Right lobe of liver (tissue), 4 donors: ENCODE measurements at regions not wholly inside any gene's neighbourhood (a gene's known extent, or its start where the extent isn't known, plus 50 kb on each side); places are given as distances from the start of the nearest gene placed in this dataset.

Source experiments
- CTCF ChIP-seq, 4 donors: fragments of 200-600 bp in 3 of 4; fragments of 450-650 bp in 1 of 4; IDR thresholded peaks; one replicate each; pipeline versions ENCODE4 v1.5.1 to v1.8.0; 2016 to 2022; ENCODE audit warnings: antibody characterized with exemption in 4 of 4, mild to moderate bottlenecking in 2 of 4
- POLR2A ChIP-seq: fragments of 450-650 bp; IDR thresholded peaks from one replicate; pipeline ENCODE4 v1.6.1; 2017; ENCODE audit warnings: antibody characterized with exemption, mild to moderate bottlenecking
- donor health status: DM: no; HTN: no; CAD: no.
- donor health status: DM: no; HTN: no; CAD: no.
- donor health status: DM: no; HTN: yes; CAD: no.

GRCh38 chr3:80036176-80036575 is 268.4 kb upstream of the ROBO1 start:
- TF ChIP-seq CTCF (IDR thresholded peaks at IDR 0.05) (no peak), POLR2A (no peak)
